ENCODE measurements at regions not wholly inside any gene's neighbourhood (a gene's known extent, or its start where the extent isn't known, plus 50 kb on each side); places are given as distances from the start of the nearest gene placed in this dataset.

DNA sequence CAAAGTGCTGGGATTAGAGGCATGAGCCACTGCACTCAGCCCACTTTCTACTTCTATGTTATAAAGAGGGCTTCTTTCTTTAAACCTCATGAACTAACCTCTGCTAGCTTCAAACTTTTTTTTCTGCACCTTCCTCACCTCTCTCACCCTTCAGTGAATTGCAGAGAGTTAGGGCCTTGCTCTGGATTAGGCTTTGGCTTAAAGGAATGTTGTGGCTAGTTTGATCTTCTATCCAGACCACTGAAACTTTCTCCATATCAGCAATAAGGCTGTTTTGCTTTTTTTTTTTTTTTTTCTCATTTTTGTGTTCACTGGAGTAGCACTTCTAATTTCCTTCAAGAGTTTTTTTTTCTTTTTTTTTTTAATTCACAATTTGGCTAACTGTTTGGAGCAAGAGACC lies 216.4 kb upstream of the MAP3K1 start:
- TF ChIP-seq EZH2 (IDR thresholded peaks at IDR 0.05; ENCODE audit: borderline replicate concordance, low read length), result no peak
- TF ChIP-seq, protein P1, sequence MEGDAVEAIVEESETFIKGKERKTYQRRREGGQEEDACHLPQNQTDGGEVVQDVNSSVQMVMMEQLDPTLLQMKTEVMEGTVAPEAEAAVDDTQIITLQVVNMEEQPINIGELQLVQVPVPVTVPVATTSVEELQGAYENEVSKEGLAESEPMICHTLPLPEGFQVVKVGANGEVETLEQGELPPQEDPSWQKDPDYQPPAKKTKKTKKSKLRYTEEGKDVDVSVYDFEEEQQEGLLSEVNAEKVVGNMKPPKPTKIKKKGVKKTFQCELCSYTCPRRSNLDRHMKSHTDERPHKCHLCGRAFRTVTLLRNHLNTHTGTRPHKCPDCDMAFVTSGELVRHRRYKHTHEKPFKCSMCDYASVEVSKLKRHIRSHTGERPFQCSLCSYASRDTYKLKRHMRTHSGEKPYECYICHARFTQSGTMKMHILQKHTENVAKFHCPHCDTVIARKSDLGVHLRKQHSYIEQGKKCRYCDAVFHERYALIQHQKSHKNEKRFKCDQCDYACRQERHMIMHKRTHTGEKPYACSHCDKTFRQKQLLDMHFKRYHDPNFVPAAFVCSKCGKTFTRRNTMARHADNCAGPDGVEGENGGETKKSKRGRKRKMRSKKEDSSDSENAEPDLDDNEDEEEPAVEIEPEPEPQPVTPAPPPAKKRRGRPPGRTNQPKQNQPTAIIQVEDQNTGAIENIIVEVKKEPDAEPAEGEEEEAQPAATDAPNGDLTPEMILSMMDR (conservative IDR thresholded peaks at IDR 0.05 in 1 of 2, IDR thresholded peaks at IDR 0.05 in 1 of 2; ENCODE audit: extremely low read depth in 1 of 2, insufficient read depth in 1 of 2, low read depth in 1 of 2, low read length in 2 of 2), result no peak

Data from mammary epithelial cell (primary cell).